GM12878 (cell line): ENCODE measurements at regions not wholly inside any gene's neighbourhood (a gene's known extent, or its start where the extent isn't known, plus 50 kb on each side); places are given as distances from the start of the nearest gene placed in this dataset.

Experiments used
- EGR1 ChIP-seq, 2 experiments: IDR thresholded peaks; 1 replicate in 1 of 2; 2 replicates in 1 of 2; pipeline ENCODE4 v1.6.1; 2011 to 2012; ENCODE audit warnings: low read depth in 2 of 2, low read length in 2 of 2, borderline replicate concordance in 1 of 2, mild to moderate bottlenecking in 1 of 2, moderate library complexity in 1 of 2
- ELK1 ChIP-seq: IDR thresholded peaks from 2 replicates; pipeline ENCODE4 v1.6.1; 2012; ENCODE audit warnings: low read depth, low read length, improper control_type of control experiment
- EZH2 ChIP-seq: IDR thresholded peaks from 2 replicates; pipeline ENCODE4 v1.6.1; 2012; ENCODE audit warnings: low read depth, mild to moderate bottlenecking, control low read depth, inconsistent platforms, low read length, borderline replicate concordance; ENCODE audit not compliant: control insufficient read depth
- NR2C1 ChIP-seq: fragments of 450-650 bp; IDR thresholded peaks from 2 replicates; pipeline ENCODE4 v1.6.1; 2017; ENCODE audit warnings: antibody characterized with exemption, mild to moderate bottlenecking, moderate library complexity
- STAT1 ChIP-seq: fragments of 450-650 bp; conservative IDR thresholded peaks from 2 replicates; pipeline ENCODE4 v1.6.1; 2014; ENCODE audit warnings: antibody characterized with exemption, mild to moderate bottlenecking
- TF ChIP-seq, protein P1 (sequence below): fragments of 450-650 bp; IDR thresholded peaks from 2 replicates; pipeline ENCODE4 v1.6.1; 2016; ENCODE audit warnings: mild to moderate bottlenecking, moderate library complexity, borderline replicate concordance
- TF ChIP-seq, protein P2 (sequence below): fragments of 450-650 bp; IDR thresholded peaks from 2 replicates; pipeline ENCODE4 v1.6.1; 2017; ENCODE audit warnings: low read depth, mild to moderate bottlenecking, moderate library complexity

GRCh38 chr13:86757236-86757978, 913.8 kb upstream of the SLITRK5 start (continued):
- TF ChIP-seq, protein P1, sequence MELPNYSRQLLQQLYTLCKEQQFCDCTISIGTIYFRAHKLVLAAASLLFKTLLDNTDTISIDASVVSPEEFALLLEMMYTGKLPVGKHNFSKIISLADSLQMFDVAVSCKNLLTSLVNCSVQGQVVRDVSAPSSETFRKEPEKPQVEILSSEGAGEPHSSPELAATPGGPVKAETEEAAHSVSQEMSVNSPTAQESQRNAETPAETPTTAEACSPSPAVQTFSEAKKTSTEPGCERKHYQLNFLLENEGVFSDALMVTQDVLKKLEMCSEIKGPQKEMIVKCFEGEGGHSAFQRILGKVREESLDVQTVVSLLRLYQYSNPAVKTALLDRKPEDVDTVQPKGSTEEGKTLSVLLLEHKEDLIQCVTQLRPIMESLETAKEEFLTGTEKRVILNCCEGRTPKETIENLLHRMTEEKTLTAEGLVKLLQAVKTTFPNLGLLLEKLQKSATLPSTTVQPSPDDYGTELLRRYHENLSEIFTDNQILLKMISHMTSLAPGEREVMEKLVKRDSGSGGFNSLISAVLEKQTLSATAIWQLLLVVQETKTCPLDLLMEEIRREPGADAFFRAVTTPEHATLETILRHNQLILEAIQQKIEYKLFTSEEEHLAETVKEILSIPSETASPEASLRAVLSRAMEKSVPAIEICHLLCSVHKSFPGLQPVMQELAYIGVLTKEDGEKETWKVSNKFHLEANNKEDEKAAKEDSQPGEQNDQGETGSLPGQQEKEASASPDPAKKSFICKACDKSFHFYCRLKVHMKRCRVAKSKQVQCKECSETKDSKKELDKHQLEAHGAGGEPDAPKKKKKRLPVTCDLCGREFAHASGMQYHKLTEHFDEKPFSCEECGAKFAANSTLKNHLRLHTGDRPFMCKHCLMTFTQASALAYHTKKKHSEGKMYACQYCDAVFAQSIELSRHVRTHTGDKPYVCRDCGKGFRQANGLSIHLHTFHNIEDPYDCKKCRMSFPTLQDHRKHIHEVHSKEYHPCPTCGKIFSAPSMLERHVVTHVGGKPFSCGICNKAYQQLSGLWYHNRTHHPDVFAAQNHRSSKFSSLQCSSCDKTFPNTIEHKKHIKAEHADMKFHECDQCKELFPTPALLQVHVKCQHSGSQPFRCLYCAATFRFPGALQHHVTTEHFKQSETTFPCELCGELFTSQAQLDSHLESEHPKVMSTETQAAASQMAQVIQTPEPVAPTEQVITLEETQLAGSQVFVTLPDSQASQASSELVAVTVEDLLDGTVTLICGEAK = no peak
- TF ChIP-seq NR2C1 = no peak
- no peak for TF ChIP-seq EZH2
- no peak for TF ChIP-seq EGR1 (IDR thresholded peaks at IDR 0.05; ENCODE audit: borderline replicate concordance in 1 of 2, low read depth in 2 of 2, low read length in 2 of 2)
- no peak for TF ChIP-seq ELK1
- TF ChIP-seq, protein P2, sequence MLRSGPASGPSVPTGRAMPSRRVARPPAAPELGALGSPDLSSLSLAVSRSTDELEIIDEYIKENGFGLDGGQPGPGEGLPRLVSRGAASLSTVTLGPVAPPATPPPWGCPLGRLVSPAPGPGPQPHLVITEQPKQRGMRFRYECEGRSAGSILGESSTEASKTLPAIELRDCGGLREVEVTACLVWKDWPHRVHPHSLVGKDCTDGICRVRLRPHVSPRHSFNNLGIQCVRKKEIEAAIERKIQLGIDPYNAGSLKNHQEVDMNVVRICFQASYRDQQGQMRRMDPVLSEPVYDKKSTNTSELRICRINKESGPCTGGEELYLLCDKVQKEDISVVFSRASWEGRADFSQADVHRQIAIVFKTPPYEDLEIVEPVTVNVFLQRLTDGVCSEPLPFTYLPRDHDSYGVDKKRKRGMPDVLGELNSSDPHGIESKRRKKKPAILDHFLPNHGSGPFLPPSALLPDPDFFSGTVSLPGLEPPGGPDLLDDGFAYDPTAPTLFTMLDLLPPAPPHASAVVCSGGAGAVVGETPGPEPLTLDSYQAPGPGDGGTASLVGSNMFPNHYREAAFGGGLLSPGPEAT = no peak
- no peak for TF ChIP-seq STAT1
- TF ChIP-seq, all 136 proteins: peak for 0
